ENCODE measurements at regions not wholly inside any gene's neighbourhood (a gene's known extent, or its start where the extent isn't known, plus 50 kb on each side); places are given as distances from the start of the nearest gene placed in this dataset.

- no peak for TF ChIP-seq CTCF (IDR thresholded peaks at IDR 0.05)
- no peak for TF ChIP-seq EZH2phosphoT487 (IDR thresholded peaks at IDR 0.05)
Observed at GRCh38 chr5:13627673-13628454, 316.6 kb downstream of the DNAH5 start.
